ENCODE measurements at regions not wholly inside any gene's neighbourhood (a gene's known extent, or its start where the extent isn't known, plus 50 kb on each side); places are given as distances from the start of the nearest gene placed in this dataset.

GRCh38 chr15:85943791-85944190, 135.9 kb upstream of the AGBL1 start:
- no peak for DNase-seq

GRCh38 chr15:85947021-85947420, 132.7 kb upstream of the AGBL1 start:
- no peak for DNase-seq

- DNase-seq = no peak
Measured at GRCh38 chr15:85947936-85948335, 131.7 kb upstream of the AGBL1 start.

GRCh38 chr15:85950101-85950500, 129.6 kb upstream of the AGBL1 start:
- DNase-seq = no peak

- DNase-seq = no peak
Measured at GRCh38 chr15:85954586-85954985, 125.1 kb upstream of the AGBL1 start.

- no peak for DNase-seq
Measured at GRCh38 chr15:85955501-85956391, 123.9 kb upstream of the AGBL1 start.

- no peak for DNase-seq
Measured at GRCh38 chr15:85956532-85957275, 123.0 kb upstream of the AGBL1 start.

GRCh38 chr15:85959611-85960010, 120.1 kb upstream of the AGBL1 start:
- no peak for DNase-seq

- DNase-seq = no peak
Measured at GRCh38 chr15:85960381-85960780, 119.3 kb upstream of the AGBL1 start.

GRCh38 chr15:85961821-85962220, 117.8 kb upstream of the AGBL1 start:
- no peak for DNase-seq

- DNase-seq = no peak
Measured at GRCh38 chr15:85963262-85963760, 116.4 kb upstream of the AGBL1 start.

- no peak for DNase-seq
Measured at GRCh38 chr15:85964471-85964870, 115.2 kb upstream of the AGBL1 start.

GRCh38 chr15:85967553-85967952, 112.1 kb upstream of the AGBL1 start:
- DNase-seq = no peak

GRCh38 chr15:85972805-85973540, 106.7 kb upstream of the AGBL1 start:
- no peak for DNase-seq

- no peak for DNase-seq
Measured at GRCh38 chr15:85973584-85974347, 105.9 kb upstream of the AGBL1 start.

GRCh38 chr15:85974348-85974705, 105.3 kb upstream of the AGBL1 start:
- DNase-seq = no peak

GRCh38 chr15:85974742-85975141, 104.9 kb upstream of the AGBL1 start:
- no peak for DNase-seq

GRCh38 chr15:85976102-85976501, 103.6 kb upstream of the AGBL1 start:
- no peak for DNase-seq

GRCh38 chr15:85976986-85977385, 102.7 kb upstream of the AGBL1 start:
- no peak for DNase-seq

GRCh38 chr15:85977586-85977985, 102.1 kb upstream of the AGBL1 start:
- DNase-seq = no peak

- DNase-seq = no peak
Measured at GRCh38 chr15:85979929-85980328, 99.7 kb upstream of the AGBL1 start.

GRCh38 chr15:85980946-85981345, 98.7 kb upstream of the AGBL1 start:
- DNase-seq = no peak

- no peak for DNase-seq
Measured at GRCh38 chr15:85984241-85984640, 95.4 kb upstream of the AGBL1 start.

Data from activated effector memory CD4-positive, alpha-beta T cell treated with Interleukin-2 at 50 U/mL for 16 hours (primary cell).